Hepatocyte (in vitro differentiated cells): ENCODE measurements at regions not wholly inside any gene's neighbourhood (a gene's known extent, or its start where the extent isn't known, plus 50 kb on each side); places are given as distances from the start of the nearest gene placed in this dataset.
"Not testable (repeated sequence)": the region's sequence is repeated elsewhere in the genome, so short reads cannot be mapped to it uniquely, and the experiment has no call there.

ENCODE experiments used
- DNase-seq: peaks from one replicate; pipeline ENCODE4 v3.0.0-alpha.2; 2016; ENCODE audit warnings: low spot score
- H2AFZ ChIP-seq: fragments of 200-600 bp; sonication (generic); 2 replicates; pipeline ENCODE4 v1.6.0; 2016; ENCODE audit warnings: antibody characterized with exemption, mild to moderate bottlenecking
- H3K27ac ChIP-seq: fragments of 200-600 bp; sonication (generic); 2 replicates; pipeline ENCODE4 v1.5.1; 2016; ENCODE audit warnings: mild to moderate bottlenecking
- H3K27me3 ChIP-seq: fragments of 200-600 bp; sonication (generic); 2 replicates; pipeline ENCODE4 v1.6.1; 2016
- H3K36me3 ChIP-seq: fragments of 200-600 bp; sonication (generic); replicated peaks from 2 replicates; pipeline ENCODE4 v1.5.1; 2016; ENCODE audit warnings: low read depth; ENCODE audit not compliant: insufficient read depth
- H3K4me1 ChIP-seq: fragments of 200-600 bp; sonication (generic); 2 replicates; pipeline ENCODE4 v1.5.1; 2016; ENCODE audit warnings: mild to moderate bottlenecking, moderate library complexity; ENCODE audit not compliant: insufficient read depth
- H3K4me2 ChIP-seq: fragments of 200-600 bp; sonication (generic); 2 replicates; pipeline ENCODE4 v1.6.0; 2016
- H3K4me3 ChIP-seq: fragments of 200-600 bp; sonication (generic); 2 replicates; pipeline ENCODE4 v1.5.1; 2016; ENCODE audit warnings: mild to moderate bottlenecking
- H3K79me2 ChIP-seq: fragments of 200-600 bp; sonication (generic); 2 replicates; pipeline ENCODE4 v1.6.0; 2017; ENCODE audit warnings: mild to moderate bottlenecking
- H3K9me2 ChIP-seq: fragments of 200-600 bp; sonication (generic); replicated peaks from 2 replicates; pipeline ENCODE4 v1.6.0; 2017; ENCODE audit warnings: mild to moderate bottlenecking; ENCODE audit not compliant: insufficient read depth
- H3K9me3 ChIP-seq: fragments of 200-600 bp; sonication (generic); 2 replicates; pipeline ENCODE4 v1.5.1; 2016; ENCODE audit warnings: low read depth, mild to moderate bottlenecking
- H4K20me1 ChIP-seq: fragments of 200-600 bp; sonication (generic); 2 replicates; pipeline ENCODE4 v1.6.0; 2016; ENCODE audit warnings: mild to moderate bottlenecking; ENCODE audit not compliant: insufficient read depth, poor library complexity, severe bottlenecking
- CTCF ChIP-seq: fragments of 200-600 bp; sonication (generic); IDR thresholded peaks from 2 replicates; pipeline ENCODE4 v1.5.1; 2016; ENCODE audit warnings: antibody characterized with exemption, mild to moderate bottlenecking; ENCODE audit not compliant: poor library complexity
- EZH2 ChIP-seq: fragments of 200-600 bp; sonication (generic); IDR thresholded peaks from 2 replicates; pipeline ENCODE4 v1.6.1; 2016; ENCODE audit warnings: antibody characterized with exemption, mild to moderate bottlenecking, borderline replicate concordance
- EZH2phosphoT487 ChIP-seq: fragments of 200-600 bp; sonication (generic); IDR thresholded peaks from one replicate; pipeline ENCODE4 v1.6.1; 2018; ENCODE audit warnings: antibody characterized with exemption, mild to moderate bottlenecking, low read depth, moderate library complexity; ENCODE audit not compliant: unreplicated experiment, severe bottlenecking
- WGBS: methylation state at CpG from one replicate; pipeline ENCODE4 v1.1.6; 2016; ENCODE audit warnings: low lambda C conversion rate; ENCODE audit errors: missing lambda C conversion rate; 5-methylcytosine and 5-hydroxymethylcytosine counted together

- TF ChIP-seq EZH2 (no peak), EZH2phosphoT487 (no peak), CTCF (no peak)
- peaks cover 9% of the 10 kb centered on the region for H3K27me3 ChIP-seq
Observed at GRCh38 chrX:65406532-65406931, 128.1 kb downstream of the LAS1L start.

GRCh38 chrX:65392284-65392683 is 142.3 kb downstream of the LAS1L start:
- no peaks in the 10 kb centered on the region for H3K36me3 ChIP-seq
- TF ChIP-seq CTCF (no peak), EZH2 (no peak), EZH2phosphoT487 (no peak)
- H2AFZ ChIP-seq, result no peak overlapping the region
- H3K27me3 ChIP-seq, result no peaks in the 10 kb centered on the region
- H3K79me2 ChIP-seq, result no peaks in the 10 kb centered on the region
- no peak for DNase-seq
- H3K9me2 ChIP-seq, result no peaks in the 10 kb centered on the region
- no peaks in the 10 kb centered on the region for H3K9me3 ChIP-seq
- no peak overlapping the region for H3K27ac ChIP-seq
- no peak overlapping the region for H3K4me3 ChIP-seq
- H3K4me1 ChIP-seq, result no peaks in the 10 kb centered on the region
- no peak overlapping the region for H3K4me2 ChIP-seq
- no peaks in the 10 kb centered on the region for H4K20me1 ChIP-seq
- 95% methylated on average over 11 of the region's 21 CpGs for WGBS

More at GRCh38 chrX:65406532-65406931, 128.1 kb downstream of the LAS1L start:
- peak; percentile 9 for DNase-seq
- Histone ChIP-seq H3K36me3 (no peaks in the 10 kb centered on the region), H3K4me2 (peak overlapping the region; percentile 80), H3K27ac (no peak overlapping the region), H3K79me2 (no peaks in the 10 kb centered on the region), H3K4me3 (no peak overlapping the region), H3K9me3 (no peaks in the 10 kb centered on the region), H4K20me1 (no peaks in the 10 kb centered on the region), H3K9me2 (no peaks in the 10 kb centered on the region), H2AFZ (no peak overlapping the region), H3K4me1 (no peaks in the 10 kb centered on the region)
- WGBS, result 70% methylated on average over 24 of the region's 52 CpGs

GRCh38 chrX:65389120-65389519 is 145.5 kb downstream of the LAS1L start:
- not testable (repeated sequence) for H3K4me3 ChIP-seq, H3K36me3 ChIP-seq, H2AFZ ChIP-seq, DNase-seq, H3K4me1 ChIP-seq, H3K9me3 ChIP-seq, H3K79me2 ChIP-seq, H3K9me2 ChIP-seq, H3K27ac ChIP-seq, H3K4me2 ChIP-seq, H4K20me1 ChIP-seq, H3K27me3 ChIP-seq
- 80% methylated on average over 8 of the region's 8 CpGs for WGBS
